DOHH2 (cell line): ENCODE measurements at regions not wholly inside any gene's neighbourhood (a gene's known extent, or its start where the extent isn't known, plus 50 kb on each side); places are given as distances from the start of the nearest gene placed in this dataset.

Source experiments
- H3F3A ChIP-seq: fragments of 200-600 bp; sonication (generic), shearing (Covaris generic); 2 replicates; pipeline ENCODE4 v1.6.0; 2016; ENCODE audit warnings: antibody characterized with exemption, mild to moderate bottlenecking; ENCODE audit not compliant: control insufficient read depth, insufficient read depth
- H3K27ac ChIP-seq: fragments of 200-600 bp; sonication (generic); 2 replicates; pipeline ENCODE4 v1.5.1; 2014; ENCODE audit warnings: low read depth, mild to moderate bottlenecking, low read length, moderate library complexity
- H3K27me3 ChIP-seq: fragments of 200-600 bp; sonication (generic); 2 replicates; pipeline ENCODE4 v1.6.1; 2014; ENCODE audit warnings: mild to moderate bottlenecking, low read length, mixed read lengths; ENCODE audit not compliant: control insufficient read depth
- H3K36me3 ChIP-seq: fragments of 200-600 bp; sonication (generic); 2 replicates; pipeline ENCODE4 v1.6.1; 2014; ENCODE audit warnings: mild to moderate bottlenecking, low read length, moderate library complexity, mixed read lengths; ENCODE audit not compliant: control insufficient read depth
- H3K4me1 ChIP-seq: fragments of 200-600 bp; sonication (generic); 2 replicates; pipeline ENCODE4 v1.6.1; 2014; ENCODE audit warnings: mild to moderate bottlenecking, low read length, mixed read lengths; ENCODE audit not compliant: control insufficient read depth
- H3K4me2 ChIP-seq: fragments of 200-600 bp; sonication (generic); 2 replicates; pipeline ENCODE4 v1.6.0; 2014; ENCODE audit warnings: mild to moderate bottlenecking, low read length, moderate library complexity
- H3K4me3 ChIP-seq: fragments of 200-600 bp; sonication (generic); 2 replicates; pipeline ENCODE4 v1.5.1; 2014; ENCODE audit warnings: mild to moderate bottlenecking, low read length, mixed read lengths
- H3K79me2 ChIP-seq: fragments of 200-600 bp; sonication (generic); 2 replicates; pipeline ENCODE4 v1.6.1; 2014; ENCODE audit warnings: mild to moderate bottlenecking, low read length, mixed read lengths; ENCODE audit not compliant: control insufficient read depth
- H3K9me2 ChIP-seq: fragments of 200-600 bp; sonication (generic); replicated peaks from 2 replicates; pipeline ENCODE4 v1.6.1; 2014; ENCODE audit warnings: mild to moderate bottlenecking, low read length, mixed read lengths; ENCODE audit not compliant: control insufficient read depth
- H3K9me3 ChIP-seq: fragments of 200-600 bp; sonication (generic); 2 replicates; pipeline ENCODE4 v1.6.1; 2014; ENCODE audit warnings: antibody characterized with exemption, low read length, mixed read lengths; ENCODE audit not compliant: control insufficient read depth, insufficient read depth
- H4K20me1 ChIP-seq: fragments of 200-600 bp; sonication (generic); 2 replicates; pipeline ENCODE4 v1.6.0; 2014; ENCODE audit warnings: low read depth, mild to moderate bottlenecking, antibody characterized with exemption, low read length, moderate library complexity; ENCODE audit not compliant: control insufficient read depth, insufficient read depth
- CTCF ChIP-seq: fragments of 200-600 bp; sonication (generic); IDR thresholded peaks from one replicate; pipeline ENCODE4 v1.5.1; 2014; ENCODE audit warnings: antibody characterized with exemption, mild to moderate bottlenecking, low read depth, low read length; ENCODE audit not compliant: poor library complexity, severe bottlenecking
- EZH2phosphoT487 ChIP-seq: fragments of 200-600 bp; sonication (generic); IDR thresholded peaks from 2 replicates; pipeline ENCODE4 v1.6.1; 2017; ENCODE audit warnings: borderline replicate concordance, mild to moderate bottlenecking, antibody characterized with exemption, low read length, moderate library complexity, mixed read lengths

DNA sequence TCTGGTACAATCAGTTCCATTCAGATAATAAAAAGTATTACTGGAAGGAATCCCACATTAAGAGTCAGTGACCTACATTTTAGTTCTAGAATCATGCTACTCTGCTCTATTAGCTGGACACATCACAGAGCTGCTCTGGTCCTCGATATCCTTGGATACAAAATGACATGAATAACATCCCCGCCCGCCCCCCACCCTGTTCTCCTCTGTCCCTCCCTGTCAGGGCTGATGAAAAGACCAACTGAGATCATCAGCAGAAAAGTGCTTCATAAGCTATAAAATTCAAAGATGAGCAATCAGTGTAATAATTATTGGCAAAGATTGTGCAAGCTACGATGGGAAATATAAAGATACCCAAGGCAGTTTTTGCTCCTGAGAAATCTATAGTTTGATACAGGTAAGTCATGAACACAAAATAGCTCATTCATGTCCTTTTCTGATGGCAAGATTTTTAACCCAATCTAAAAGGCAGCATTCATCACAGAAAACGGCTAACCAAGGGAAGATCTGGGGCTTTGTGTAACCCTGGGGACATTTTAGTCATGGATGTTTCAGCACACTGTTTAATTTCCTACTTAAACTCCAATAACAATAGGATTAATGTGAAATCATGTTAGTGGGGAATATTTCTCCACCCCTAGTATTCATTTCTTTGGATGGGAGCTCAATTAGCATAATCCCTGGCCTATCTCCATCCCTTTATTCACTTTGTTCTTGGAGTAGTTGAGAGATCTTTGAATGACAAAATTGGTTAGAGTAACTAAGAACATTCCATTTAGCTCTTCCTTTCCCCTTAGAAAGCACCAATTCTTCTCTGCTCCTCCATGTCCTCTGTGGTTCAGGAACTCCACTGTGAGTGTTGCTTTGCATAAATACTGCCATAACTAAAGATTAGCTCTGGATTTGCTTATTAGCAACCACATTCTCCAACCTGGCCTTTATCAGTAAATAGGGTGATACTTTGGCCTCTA is 459.4 kb upstream of the GRIA1 start:
- H3K4me2 ChIP-seq: no peak overlapping the region
- H3K36me3 ChIP-seq: no peaks in the 10 kb centered on the region
- H3K4me3 ChIP-seq: no peak overlapping the region
- no peak overlapping the region for H3K27ac ChIP-seq
- TF ChIP-seq EZH2phosphoT487 (no peak), CTCF (no peak)
- no peaks in the 10 kb centered on the region for H3K27me3 ChIP-seq
- H3K9me3 ChIP-seq: no peaks in the 10 kb centered on the region
- H4K20me1 ChIP-seq: no peaks in the 10 kb centered on the region
- no peaks in the 10 kb centered on the region for H3K4me1 ChIP-seq
- H3K9me2 ChIP-seq: no peaks in the 10 kb centered on the region
- no peaks in the 10 kb centered on the region for H3K79me2 ChIP-seq
- H3F3A ChIP-seq: no peaks in the 10 kb centered on the region

- no peaks in the 10 kb centered on the region for H3K36me3 ChIP-seq
- TF ChIP-seq CTCF (no peak), EZH2phosphoT487 (no peak)
- no peaks in the 10 kb centered on the region for H3F3A ChIP-seq
- H4K20me1 ChIP-seq: no peaks in the 10 kb centered on the region
- H3K27me3 ChIP-seq: no peaks in the 10 kb centered on the region
- no peaks in the 10 kb centered on the region for H3K9me3 ChIP-seq
- no peak overlapping the region for H3K4me2 ChIP-seq
- no peaks in the 10 kb centered on the region for H3K79me2 ChIP-seq
- no peak overlapping the region for H3K27ac ChIP-seq
- H3K4me1 ChIP-seq: no peaks in the 10 kb centered on the region
- H3K4me3 ChIP-seq: no peak overlapping the region
- no peaks in the 10 kb centered on the region for H3K9me2 ChIP-seq
Observed at GRCh38 chr5:153039501-153039900, 451.0 kb upstream of the GRIA1 start.

- TF ChIP-seq EZH2phosphoT487 (no peak), CTCF (no peak)
- H4K20me1 ChIP-seq: no peaks in the 10 kb centered on the region
- no peaks in the 10 kb centered on the region for H3K9me3 ChIP-seq
- H3K36me3 ChIP-seq: no peaks in the 10 kb centered on the region
- no peak overlapping the region for H3K4me3 ChIP-seq
- H3K4me2 ChIP-seq: no peak overlapping the region
- H3K27ac ChIP-seq: no peak overlapping the region
- no peaks in the 10 kb centered on the region for H3K4me1 ChIP-seq
- H3F3A ChIP-seq: no peaks in the 10 kb centered on the region
- no peaks in the 10 kb centered on the region for H3K27me3 ChIP-seq
- no peaks in the 10 kb centered on the region for H3K79me2 ChIP-seq
- H3K9me2 ChIP-seq: no peaks in the 10 kb centered on the region
Observed at GRCh38 chr5:153043886-153044285, 446.6 kb upstream of the GRIA1 start.
